ENCODE measurements at regions not wholly inside any gene's neighbourhood (a gene's known extent, or its start where the extent isn't known, plus 50 kb on each side); places are given as distances from the start of the nearest gene placed in this dataset.
"Not testable (repeated sequence)": the region's sequence is repeated elsewhere in the genome, so short reads cannot be mapped to it uniquely, and the experiment has no call there.

GRCh38 chr10:117751259-117751658 lies 208.7 kb downstream of the EMX2 start:
- DNase-seq: no peak
- H3K4me3 ChIP-seq (ENCODE audit: insufficient read depth, low read depth, low read length): no peak overlapping the region
- no peaks in the 10 kb centered on the region for H3K27me3 ChIP-seq (ENCODE audit: control insufficient read depth, insufficient read depth, low read length)
- no peaks in the 10 kb centered on the region for H3K36me3 ChIP-seq (replicated peaks; ENCODE audit: control insufficient read depth, insufficient read depth, low read length)

- Histone ChIP-seq H3K4me3 (ENCODE audit: insufficient read depth, low read depth, low read length) (no peak overlapping the region), H3K36me3 (replicated peaks; ENCODE audit: control insufficient read depth, insufficient read depth, low read length) (no peaks in the 10 kb centered on the region), H3K27me3 (ENCODE audit: control insufficient read depth, insufficient read depth, low read length) (no peaks in the 10 kb centered on the region)
- DNase-seq: no peak
Measured at GRCh38 chr10:117752103-117752502, 209.6 kb downstream of the EMX2 start.

- Histone ChIP-seq H3K27me3 (ENCODE audit: control insufficient read depth, insufficient read depth, low read length) (no peaks in the 10 kb centered on the region), H3K36me3 (replicated peaks; ENCODE audit: control insufficient read depth, insufficient read depth, low read length) (no peaks in the 10 kb centered on the region), H3K4me3 (ENCODE audit: insufficient read depth, low read depth, low read length) (no peak overlapping the region)
- no peak for DNase-seq
Measured at GRCh38 chr10:117754770-117755658, 212.5 kb downstream of the EMX2 start.

- no peak overlapping the region for H3K4me3 ChIP-seq (ENCODE audit: insufficient read depth, low read depth, low read length)
- no peak for DNase-seq
- no peaks in the 10 kb centered on the region for H3K27me3 ChIP-seq (ENCODE audit: control insufficient read depth, insufficient read depth, low read length)
- H3K36me3 ChIP-seq (replicated peaks; ENCODE audit: control insufficient read depth, insufficient read depth, low read length): no peaks in the 10 kb centered on the region
Measured at GRCh38 chr10:117755659-117756014, 213.1 kb downstream of the EMX2 start.

- Histone ChIP-seq H3K27me3 (ENCODE audit: control insufficient read depth, insufficient read depth, low read length) (no peaks in the 10 kb centered on the region), H3K36me3 (replicated peaks; ENCODE audit: control insufficient read depth, insufficient read depth, low read length) (no peaks in the 10 kb centered on the region), H3K4me3 (ENCODE audit: insufficient read depth, low read depth, low read length) (no peak overlapping the region)
- DNase-seq: no peak
Measured at GRCh38 chr10:117757086-117757720, 214.7 kb downstream of the EMX2 start.

- DNase-seq: no peak
- Histone ChIP-seq H3K27me3 (ENCODE audit: control insufficient read depth, insufficient read depth, low read length) (no peaks in the 10 kb centered on the region), H3K36me3 (replicated peaks; ENCODE audit: control insufficient read depth, insufficient read depth, low read length) (no peaks in the 10 kb centered on the region), H3K4me3 (ENCODE audit: insufficient read depth, low read depth, low read length) (no peak overlapping the region)
Measured at GRCh38 chr10:117759266-117759665, 216.7 kb downstream of the EMX2 start.

- no peak overlapping the region for H3K4me3 ChIP-seq (ENCODE audit: insufficient read depth, low read depth, low read length)
- H3K36me3 ChIP-seq (replicated peaks; ENCODE audit: control insufficient read depth, insufficient read depth, low read length): no peaks in the 10 kb centered on the region
- DNase-seq: no peak
- H3K27me3 ChIP-seq (ENCODE audit: control insufficient read depth, insufficient read depth, low read length): no peaks in the 10 kb centered on the region
Measured at GRCh38 chr10:117761695-117762094, 219.1 kb downstream of the EMX2 start.

GRCh38 chr10:117762126-117762818 lies 219.7 kb downstream of the EMX2 start:
- DNase-seq: no peak
- H3K4me3 ChIP-seq (ENCODE audit: insufficient read depth, low read depth, low read length): no peak overlapping the region
- no peaks in the 10 kb centered on the region for H3K36me3 ChIP-seq (replicated peaks; ENCODE audit: control insufficient read depth, insufficient read depth, low read length)
- no peaks in the 10 kb centered on the region for H3K27me3 ChIP-seq (ENCODE audit: control insufficient read depth, insufficient read depth, low read length)

- Histone ChIP-seq H3K4me3 (ENCODE audit: insufficient read depth, low read depth, low read length) (no peak overlapping the region), H3K27me3 (ENCODE audit: control insufficient read depth, insufficient read depth, low read length) (no peaks in the 10 kb centered on the region), H3K36me3 (replicated peaks; ENCODE audit: control insufficient read depth, insufficient read depth, low read length) (no peaks in the 10 kb centered on the region)
- DNase-seq: no peak
Measured at GRCh38 chr10:117762819-117763172, 220.2 kb downstream of the EMX2 start.

- no peaks in the 10 kb centered on the region for H3K27me3 ChIP-seq (ENCODE audit: control insufficient read depth, insufficient read depth, low read length)
Measured at GRCh38 chr10:117763528-117763927, 221.0 kb downstream of the EMX2 start.

GRCh38 chr10:117768333-117769042 lies 225.9 kb downstream of the EMX2 start:
- DNase-seq: no peak
- no peak overlapping the region for H3K4me3 ChIP-seq (ENCODE audit: insufficient read depth, low read depth, low read length)
- H3K27me3 ChIP-seq (ENCODE audit: control insufficient read depth, insufficient read depth, low read length): no peaks in the 10 kb centered on the region
- no peaks in the 10 kb centered on the region for H3K36me3 ChIP-seq (replicated peaks; ENCODE audit: control insufficient read depth, insufficient read depth, low read length)

More at GRCh38 chr10:117763528-117763927, 221.0 kb downstream of the EMX2 start:
- Histone ChIP-seq H3K4me3 (ENCODE audit: insufficient read depth, low read depth, low read length) (no peak overlapping the region), H3K36me3 (replicated peaks; ENCODE audit: control insufficient read depth, insufficient read depth, low read length) (no peaks in the 10 kb centered on the region)
- no peak for DNase-seq

GRCh38 chr10:117775526-117775925 lies 233.0 kb downstream of the EMX2 start:
- H3K36me3 ChIP-seq (replicated peaks; ENCODE audit: control insufficient read depth, insufficient read depth, low read length): no peaks in the 10 kb centered on the region
- no peak overlapping the region for H3K4me3 ChIP-seq (ENCODE audit: insufficient read depth, low read depth, low read length)
- no peak for DNase-seq
- H3K27me3 ChIP-seq (ENCODE audit: control insufficient read depth, insufficient read depth, low read length): no peaks in the 10 kb centered on the region

- H3K27me3 ChIP-seq (ENCODE audit: control insufficient read depth, insufficient read depth, low read length); DNase-seq; H3K36me3 ChIP-seq (replicated peaks; ENCODE audit: control insufficient read depth, insufficient read depth, low read length); H3K4me3 ChIP-seq (ENCODE audit: insufficient read depth, low read depth, low read length): not testable (repeated sequence)
Measured at GRCh38 chr10:117777222-117777621, 234.7 kb downstream of the EMX2 start.

GRCh38 chr10:117778241-117778640 lies 235.7 kb downstream of the EMX2 start:
- H3K27me3 ChIP-seq (ENCODE audit: control insufficient read depth, insufficient read depth, low read length): no peaks in the 10 kb centered on the region
- H3K4me3 ChIP-seq (ENCODE audit: insufficient read depth, low read depth, low read length): no peak overlapping the region
- DNase-seq: no peak
- no peaks in the 10 kb centered on the region for H3K36me3 ChIP-seq (replicated peaks; ENCODE audit: control insufficient read depth, insufficient read depth, low read length)

Data from H7 (cell line).